HG03196 (cell line): ENCODE measurements at regions not wholly inside any gene's neighbourhood (a gene's known extent, or its start where the extent isn't known, plus 50 kb on each side); places are given as distances from the start of the nearest gene placed in this dataset.

ENCODE experiments used
- ATAC-seq: cut with Tn5 transposase; IDR thresholded peaks from one replicate; pipeline ENCODE4 v1.9.1; 2021; ENCODE audit not compliant: unreplicated experiment

DNA sequence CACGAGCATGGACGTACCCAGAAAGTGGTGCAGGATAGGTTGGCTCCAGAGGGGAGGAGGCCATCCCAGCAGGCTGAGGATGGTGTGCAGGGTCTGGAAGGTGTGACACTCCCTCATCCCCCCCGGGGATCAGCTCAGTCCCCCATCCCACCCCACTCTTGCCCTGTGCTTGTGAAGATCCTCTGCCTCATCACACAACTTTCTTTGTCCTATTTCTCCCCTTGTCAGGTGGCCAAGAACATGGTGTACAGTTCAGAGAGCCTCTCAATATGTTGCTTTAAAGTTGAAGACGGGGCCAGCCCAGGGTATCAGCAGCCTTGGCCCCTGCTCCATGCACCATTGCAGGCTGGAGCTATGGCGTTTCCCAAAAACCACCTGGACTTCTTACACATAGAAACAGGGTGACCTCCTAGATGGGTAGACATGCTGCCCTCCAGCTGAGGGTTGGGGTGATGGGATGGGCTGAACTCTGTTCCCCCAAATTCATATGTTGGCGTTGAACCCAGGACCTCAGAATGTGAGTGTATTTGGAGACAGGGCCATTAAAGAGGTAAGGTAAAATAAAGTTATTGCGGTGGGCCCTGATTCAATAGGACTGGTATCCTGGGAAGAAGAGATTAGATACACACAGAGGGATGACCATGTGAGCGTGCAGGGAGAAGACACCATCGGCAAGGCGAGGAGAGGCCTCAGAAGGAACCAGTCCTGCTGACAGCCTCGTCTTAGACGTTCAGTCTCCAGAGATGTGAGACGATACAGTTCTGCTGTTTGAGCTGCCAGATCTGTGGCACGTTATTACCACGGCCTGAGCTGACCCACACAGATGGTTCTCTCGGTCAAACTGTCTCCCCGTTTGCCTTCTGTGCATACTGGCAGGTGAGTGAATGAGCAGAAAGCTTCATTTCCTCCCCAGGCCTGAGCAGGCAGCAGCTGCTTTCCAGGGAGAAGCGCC is 272.5 kb downstream of the GADD45G start:
- no peak for ATAC-seq

DNA sequence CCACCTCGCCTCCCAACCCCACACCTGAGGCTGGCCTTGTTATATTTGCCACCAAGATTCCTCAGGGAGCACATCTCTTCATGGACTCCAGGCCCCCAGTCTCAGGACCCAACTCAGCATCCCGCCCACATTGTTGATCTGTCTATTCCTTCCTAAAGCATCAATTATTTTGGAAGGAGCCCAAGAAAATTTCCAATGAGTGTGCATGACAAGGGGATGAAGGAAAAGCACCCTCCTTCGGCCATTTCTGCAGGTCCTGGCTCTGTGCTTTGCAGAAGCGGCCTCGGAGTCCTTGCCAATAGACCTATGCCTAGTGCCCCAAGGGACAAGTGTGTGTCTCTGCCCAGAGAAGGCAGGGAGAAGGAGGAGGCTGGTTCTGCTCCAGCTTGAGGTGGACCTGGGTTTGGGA is 273.2 kb downstream of the GADD45G start:
- ATAC-seq = no peak

DNA sequence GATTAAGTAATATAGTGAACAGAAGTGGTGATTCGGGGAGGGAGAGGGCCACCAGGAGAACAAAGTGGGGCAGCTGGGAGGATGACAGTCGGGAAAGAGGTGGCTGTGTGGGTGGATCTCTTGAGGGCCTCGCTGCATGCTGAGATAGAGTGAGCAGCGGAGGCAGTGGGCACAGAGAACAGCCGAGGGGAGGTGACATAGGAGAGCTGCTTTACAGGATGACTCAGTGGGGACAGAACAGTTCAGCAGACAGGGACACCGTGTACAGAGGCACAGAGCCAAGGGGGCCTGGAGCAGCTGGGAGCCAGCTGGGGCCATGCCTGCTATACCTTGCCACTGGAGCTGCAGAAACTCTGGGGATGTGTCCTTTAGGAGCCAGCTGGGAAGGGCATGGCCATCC is 273.9 kb downstream of the GADD45G start:
- no peak for ATAC-seq

GRCh38 chr9:89879276-89879675 is 274.5 kb downstream of the GADD45G start:
- no peak for ATAC-seq

GRCh38 chr9:89879701-89880100 is 274.9 kb downstream of the GADD45G start:
- no peak for ATAC-seq

GRCh38 chr9:89880161-89880560 is 275.3 kb downstream of the GADD45G start:
- no peak for ATAC-seq

DNA sequence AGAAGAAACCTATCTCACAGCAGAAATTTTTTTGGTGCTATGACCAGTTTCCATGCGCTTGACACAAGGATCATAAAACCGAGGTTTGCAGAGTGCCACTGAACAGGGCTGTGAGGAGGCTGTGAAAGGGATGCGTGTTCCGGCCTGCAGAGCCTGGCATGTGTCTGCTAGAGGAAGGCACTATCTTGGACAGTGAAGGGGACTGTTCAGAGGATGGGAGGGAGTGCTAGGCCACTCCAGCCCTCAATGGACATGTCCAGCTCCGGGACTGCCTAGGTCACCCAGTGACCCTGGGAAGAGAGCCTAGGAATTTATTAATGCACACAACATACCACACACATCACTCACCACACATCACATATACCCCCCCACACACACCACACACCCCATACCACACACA is 275.9 kb downstream of the GADD45G start:
- ATAC-seq = no peak

- ATAC-seq = no peak
Measured at GRCh38 chr9:89881431-89881830, 276.6 kb downstream of the GADD45G start.

DNA sequence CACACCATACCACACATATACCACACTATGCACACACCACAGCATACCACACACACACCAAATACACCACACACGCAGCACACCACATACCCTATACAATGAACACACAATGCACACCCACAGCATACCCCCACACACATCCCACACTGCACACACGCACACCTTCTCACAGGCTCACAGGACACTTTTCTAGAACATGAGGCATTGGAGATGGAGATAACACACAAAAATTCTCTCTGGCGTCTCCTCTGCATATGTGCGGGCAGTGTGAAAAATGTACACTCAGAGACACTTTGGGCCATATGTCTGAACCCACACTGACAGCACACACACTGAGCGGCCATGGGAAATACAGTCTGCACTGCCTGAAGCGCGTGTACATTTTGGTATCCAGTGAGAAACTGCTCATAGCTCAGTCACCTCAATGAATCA is 278.1 kb downstream of the GADD45G start:
- no peak for ATAC-seq

GRCh38 chr9:89883401-89884341 is 278.9 kb downstream of the GADD45G start:
- ATAC-seq = no peak

DNA sequence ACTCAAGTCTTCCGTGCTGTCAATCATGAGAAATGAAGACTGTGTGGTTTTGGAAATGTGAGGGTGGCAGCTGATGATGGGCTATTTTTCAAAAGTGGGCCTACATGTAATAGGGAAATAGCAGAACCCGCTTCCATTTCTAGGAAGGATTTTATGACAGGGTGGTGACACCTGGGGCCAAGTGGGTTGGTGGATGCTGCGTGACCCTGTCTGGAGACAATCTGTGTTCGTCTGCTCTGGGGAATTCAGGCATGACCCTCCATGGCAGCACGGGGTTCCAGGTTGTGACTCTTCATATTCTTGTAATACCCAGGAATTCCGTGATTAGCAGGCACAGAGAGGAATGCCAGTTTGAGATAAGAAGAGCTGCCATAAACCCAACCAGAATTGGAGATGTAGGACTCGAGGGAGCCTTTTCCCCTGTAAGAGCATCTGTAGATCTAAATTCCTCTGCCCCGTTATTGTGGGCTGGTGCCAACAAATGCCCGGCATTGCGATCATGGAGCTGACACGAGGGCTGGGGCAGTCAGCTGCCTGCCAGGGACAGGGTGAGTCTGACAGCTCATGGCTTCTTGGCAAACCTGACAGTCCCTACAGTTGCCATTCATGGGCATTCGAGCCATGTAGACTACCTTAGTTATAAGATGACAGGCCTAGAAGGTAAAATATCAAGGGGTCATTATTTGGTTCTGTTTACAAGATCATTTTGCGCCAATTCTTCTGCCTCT is 279.7 kb downstream of the GADD45G start:
- no peak for ATAC-seq

DNA sequence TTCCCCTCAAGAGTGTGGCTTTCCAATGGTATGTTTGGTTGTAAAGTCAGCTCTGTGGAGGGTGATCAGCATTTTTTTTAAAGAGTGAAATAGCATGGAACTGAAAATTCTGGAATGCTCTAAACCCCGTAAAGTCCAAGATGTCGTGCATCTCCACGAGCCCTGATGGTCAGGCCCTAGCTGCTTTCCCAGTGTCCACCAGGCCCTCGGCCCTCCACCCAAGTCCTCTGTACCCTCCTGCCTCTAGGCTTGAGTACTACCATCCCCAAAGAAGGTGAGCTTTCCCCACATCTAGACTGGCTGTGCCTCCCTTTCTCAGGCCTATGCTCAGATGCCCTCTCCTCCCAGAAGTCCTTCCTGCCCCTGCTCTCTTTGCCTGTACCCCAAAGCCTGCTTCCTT is 280.3 kb downstream of the GADD45G start:
- ATAC-seq = no peak

DNA sequence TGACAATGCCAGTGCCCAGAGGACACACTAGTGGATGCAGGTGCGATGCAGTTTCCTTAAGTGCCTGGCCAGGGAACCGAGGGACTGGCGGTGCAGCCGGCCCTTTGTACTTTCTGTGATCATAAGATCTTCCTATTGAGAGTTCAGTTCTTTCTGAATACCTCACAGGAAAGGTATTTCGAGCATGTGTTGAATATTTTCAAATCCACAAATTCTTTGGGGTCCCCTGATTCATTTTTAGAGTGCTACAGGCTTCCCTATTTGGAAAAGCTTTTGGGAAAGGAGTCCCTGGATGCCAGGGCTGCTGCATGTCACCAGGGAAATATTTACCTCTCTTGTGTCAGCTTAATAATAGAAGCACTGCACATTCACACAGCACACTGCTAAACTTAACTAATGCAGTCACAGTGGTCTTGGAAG is 281.5 kb downstream of the GADD45G start:
- ATAC-seq = no peak

DNA sequence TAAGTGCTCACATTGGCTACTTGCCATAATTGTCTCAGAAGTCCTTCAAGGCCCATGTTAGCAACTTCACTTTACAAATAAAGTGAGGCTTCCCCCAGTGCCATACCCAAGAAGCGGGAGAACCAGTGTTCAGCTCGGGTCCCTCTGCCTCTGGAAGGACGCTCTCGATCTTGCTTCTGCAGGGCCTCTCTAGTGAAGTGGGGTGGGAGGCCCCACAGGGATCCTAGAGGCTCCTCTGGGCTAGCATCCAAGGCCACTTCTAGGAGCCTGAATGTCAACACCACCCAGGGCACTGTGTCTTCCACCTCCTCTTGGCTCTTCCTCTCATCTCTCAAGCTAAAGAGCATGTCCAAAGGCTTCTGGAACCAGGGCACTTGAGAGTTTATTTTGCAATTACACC is 282.5 kb downstream of the GADD45G start:
- no peak for ATAC-seq

DNA sequence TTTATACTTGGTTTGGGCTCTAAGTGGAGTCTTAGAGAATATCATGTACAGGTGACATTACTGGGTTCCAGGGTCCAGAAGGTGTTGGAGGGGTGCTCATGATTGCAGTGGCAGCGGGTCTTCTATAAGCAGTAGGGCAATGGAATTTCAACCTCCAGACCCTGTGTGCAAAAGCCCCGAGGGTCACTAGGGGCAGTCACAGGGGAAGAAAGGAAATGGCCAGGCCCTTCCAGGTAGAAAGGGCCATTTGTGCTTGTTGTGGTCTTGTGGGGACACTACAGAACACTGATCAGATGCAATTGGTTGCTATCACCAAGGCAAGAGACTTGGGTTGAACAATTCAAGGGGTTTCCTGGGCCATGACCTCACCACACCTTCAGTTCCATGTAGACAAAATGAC is 283.4 kb downstream of the GADD45G start:
- no peak for ATAC-seq

- no peak for ATAC-seq
Measured at GRCh38 chr9:89888677-89889076, 283.9 kb downstream of the GADD45G start.

DNA sequence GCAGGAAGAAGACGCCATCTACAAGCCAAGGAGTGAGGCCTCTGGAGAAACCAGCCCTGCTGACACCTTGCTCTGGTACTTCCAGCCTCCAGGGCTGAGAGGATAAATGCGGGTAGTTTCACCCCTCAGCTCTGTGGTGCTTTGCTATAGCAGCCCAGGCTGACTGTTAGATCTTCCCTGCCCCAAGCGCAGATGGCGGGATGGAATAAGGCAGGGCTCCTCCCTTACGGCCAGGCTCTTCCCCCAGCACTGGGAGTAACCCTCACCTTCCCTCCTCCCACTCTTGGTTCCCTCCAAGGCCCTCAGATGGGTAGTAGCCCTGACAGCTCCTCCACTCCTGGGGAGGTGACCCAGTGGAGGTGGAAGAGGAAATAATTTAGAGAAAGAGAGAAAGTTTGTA is 285.1 kb downstream of the GADD45G start:
- ATAC-seq = no peak

DNA sequence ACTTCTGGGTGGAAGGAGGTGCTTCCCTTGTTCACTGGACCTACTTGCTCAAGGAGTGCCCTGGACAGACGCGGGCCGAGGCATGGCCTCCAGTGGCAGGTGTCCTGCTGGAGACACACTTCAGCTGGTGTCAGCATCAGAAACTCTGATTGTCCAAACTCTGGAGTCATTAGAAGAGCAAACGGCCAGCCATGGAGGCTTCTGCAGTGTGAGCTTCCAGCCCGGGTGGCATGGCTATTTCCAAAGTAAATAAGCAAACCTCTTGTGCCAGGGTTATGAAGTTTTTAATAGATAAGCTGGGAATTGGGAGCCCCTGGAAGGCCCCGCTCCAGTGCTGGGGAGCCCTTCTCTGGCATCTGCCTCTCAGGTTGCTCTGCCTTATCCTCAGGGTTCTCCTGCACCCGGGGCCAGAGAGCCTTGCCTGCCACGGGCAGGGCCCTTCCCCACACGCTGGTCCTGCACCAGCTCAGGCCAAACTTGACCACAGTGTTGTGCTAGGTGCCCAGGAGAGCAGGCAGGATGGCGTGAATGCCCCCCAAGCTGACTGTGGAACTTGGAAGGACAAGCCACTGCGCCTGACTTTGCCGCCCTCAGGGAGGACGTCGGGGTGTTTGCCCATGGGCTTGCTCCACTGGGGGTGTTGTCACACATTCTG is 285.6 kb downstream of the GADD45G start:
- ATAC-seq = no peak

DNA sequence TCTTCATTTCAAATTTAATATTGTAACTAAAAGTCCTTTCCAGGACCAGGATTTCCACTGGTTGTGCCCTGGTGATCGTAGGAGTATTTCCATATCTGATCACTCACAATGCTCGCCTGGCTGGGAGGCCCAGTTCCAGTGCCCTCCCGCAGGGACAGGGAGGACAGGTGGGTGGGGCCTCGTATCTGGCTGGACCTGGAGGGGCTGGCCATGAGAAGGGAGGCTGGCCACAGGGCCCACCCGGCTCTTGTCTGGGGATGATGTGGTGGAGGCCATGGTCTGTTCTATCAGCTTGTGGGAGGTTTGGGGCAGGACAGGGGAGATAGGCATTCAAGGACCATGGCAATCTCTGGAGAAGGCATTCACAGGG is 286.4 kb downstream of the GADD45G start:
- no peak for ATAC-seq

GRCh38 chr9:89891591-89892304 is 286.9 kb downstream of the GADD45G start:
- no peak for ATAC-seq
